Pons (tissue), 1 donor: ENCODE measurements at regions not wholly inside any gene's neighbourhood (a gene's known extent, or its start where the extent isn't known, plus 50 kb on each side); places are given as distances from the start of the nearest gene placed in this dataset.
A peak's percentile ranks its signal among the peaks of the same experiment; 100 is the strongest.
"Not testable (repeated sequence)": the region's sequence is repeated elsewhere in the genome, so short reads cannot be mapped to it uniquely, and the experiment has no call there.

Experiments used
- DNase-seq: peaks from one replicate; pipeline ENCODE4 v3.0.0-alpha.2; 2016; ENCODE audit warnings: low spot score

- DNase-seq, result no peak
These were observed 113.8 kb upstream of the ZC3H11B start for GRCh38 chr1:219726480-219727272.

DNA sequence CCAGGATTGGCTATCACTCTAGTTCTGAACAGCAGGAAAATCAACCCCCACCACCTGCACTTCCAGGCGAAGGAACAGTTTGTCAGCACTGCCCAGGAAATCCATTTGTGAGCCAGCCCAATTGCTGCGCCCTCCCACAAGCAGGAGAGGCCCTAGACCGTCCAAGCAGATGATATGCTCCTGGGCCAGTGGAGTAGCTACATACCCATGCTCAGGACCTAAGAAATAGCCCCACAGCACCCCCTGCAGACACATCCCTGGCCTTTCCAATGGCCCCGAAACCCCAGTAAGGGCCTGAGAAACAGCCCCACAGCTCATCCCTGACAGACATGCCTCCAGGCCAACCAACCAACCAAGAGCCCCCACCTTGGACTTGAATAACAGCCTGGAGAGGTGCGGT lies 111.5 kb upstream of the ZC3H11B start:
- no peak for DNase-seq

DNA sequence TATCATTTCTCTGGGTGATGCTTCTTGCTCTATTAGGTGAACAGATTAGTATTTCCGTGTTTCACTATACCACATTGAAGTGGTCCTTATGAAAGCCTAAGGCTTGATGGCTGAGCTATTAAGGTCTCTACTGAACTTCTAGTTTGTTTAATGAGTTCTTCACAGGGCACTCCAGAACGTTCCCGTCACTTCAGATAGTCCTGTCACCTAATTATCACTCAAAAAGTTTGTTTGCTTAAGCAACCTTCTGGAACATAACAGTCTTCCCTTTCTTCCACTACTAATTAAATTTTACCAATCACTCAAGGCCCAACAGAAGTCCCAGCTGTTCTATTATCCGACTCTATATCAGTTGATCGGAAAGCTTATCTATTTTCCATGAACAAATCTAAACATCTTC lies 104.6 kb upstream of the ZC3H11B start:
- no peak for DNase-seq

DNA sequence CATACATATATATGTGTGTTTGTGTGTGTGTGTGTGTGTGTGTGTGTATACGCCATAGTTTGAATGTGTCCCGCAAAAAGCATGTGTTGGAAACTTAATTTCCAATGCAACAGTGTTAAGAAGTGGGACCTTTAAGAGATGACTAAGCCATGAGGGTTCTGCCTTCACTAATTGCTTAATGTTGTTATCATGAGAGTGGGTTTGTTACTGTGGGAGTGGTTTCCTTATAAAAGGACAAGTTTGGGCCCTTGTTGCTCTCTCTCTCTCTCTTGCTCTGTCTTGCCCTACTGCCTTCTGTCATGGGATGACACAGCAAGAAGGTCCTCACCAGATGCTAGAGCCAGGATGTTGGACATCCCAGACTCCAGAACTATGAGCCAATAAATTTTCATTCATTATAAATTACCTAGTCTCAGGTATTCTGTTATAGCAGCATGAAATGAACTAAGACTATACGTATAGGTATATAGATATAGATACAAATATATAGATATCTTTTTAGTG lies 103.8 kb upstream of the ZC3H11B start:
- no peak for DNase-seq

DNA sequence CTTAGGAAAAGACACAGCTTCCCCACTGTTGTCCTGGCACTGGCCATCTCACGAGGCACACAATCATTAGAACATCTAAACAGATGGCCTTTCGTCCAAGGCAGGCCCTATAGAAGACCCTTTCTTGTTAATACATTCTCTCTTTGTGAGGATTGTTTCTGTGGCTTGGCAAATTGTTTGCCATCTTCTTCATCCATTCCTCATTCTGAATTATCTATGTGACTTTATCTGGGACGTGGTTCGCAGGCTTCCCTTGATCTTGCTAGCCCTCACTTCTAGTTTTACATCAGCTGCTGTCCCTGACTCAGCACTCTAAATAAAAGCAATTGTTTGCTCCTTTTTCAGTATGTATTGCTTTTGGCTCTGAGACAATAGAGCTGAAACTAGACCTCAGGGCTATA lies 101.1 kb upstream of the ZC3H11B start:
- peak; percentile 52 for DNase-seq

- peak; percentile 21 for DNase-seq
These were observed 99.6 kb upstream of the ZC3H11B start for GRCh38 chr1:219712506-219712905.

DNA sequence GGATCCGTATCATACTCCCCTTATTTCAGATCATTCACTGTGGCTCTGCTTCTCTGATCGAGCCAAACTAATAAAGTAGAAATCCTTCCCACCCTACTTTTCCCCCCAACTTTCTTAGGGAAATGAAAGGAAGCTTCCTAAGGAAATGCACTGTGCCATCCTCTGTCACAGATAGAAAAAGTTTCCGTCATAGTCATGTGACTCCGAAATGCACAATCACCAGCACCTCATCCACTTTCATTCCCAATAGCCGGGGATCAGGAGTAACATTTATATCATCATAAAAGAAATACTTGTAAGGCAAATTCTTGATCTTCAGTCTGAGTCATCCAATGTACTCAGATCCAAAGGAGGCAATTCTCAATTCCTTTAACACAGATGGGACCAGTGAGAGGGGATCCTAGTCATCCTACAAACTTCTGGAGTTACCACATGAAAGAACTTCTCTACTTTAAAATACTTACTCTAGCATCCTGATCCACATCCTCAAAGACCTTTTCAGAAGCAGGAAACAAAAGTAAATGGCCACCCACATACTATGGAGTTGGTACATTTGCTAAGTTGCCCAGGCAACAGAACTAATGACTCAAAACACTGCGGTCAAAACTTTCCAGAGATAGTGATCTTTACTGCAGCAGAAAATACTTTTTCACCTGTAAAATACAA lies 97.8 kb upstream of the ZC3H11B start:
- DNase-seq, result no peak

GRCh38 chr1:219708919-219709543 lies 96.1 kb upstream of the ZC3H11B start:
- no peak for DNase-seq

GRCh38 chr1:219707885-219708284 lies 95.0 kb upstream of the ZC3H11B start:
- not testable (repeated sequence) for DNase-seq

DNA sequence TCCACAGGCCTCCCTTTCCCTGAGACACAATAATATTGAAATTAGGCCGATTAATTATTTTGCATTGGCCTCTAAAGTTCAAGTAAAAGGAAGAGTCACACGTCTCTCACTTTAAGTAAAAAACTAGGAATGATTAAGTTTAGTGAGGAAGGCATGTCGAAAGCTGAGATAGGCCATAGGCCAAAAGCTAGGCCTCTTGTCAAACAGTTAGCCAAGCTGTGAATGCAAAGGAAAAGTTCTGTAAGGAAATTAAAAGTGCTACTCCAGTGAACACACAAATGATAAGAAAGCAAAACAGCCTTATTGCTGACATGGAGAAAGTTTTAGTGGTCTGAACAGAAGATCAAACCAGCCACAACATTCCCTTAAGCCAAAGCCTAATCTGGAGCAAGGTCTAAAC lies 91.4 kb upstream of the ZC3H11B start:
- DNase-seq, result not testable (repeated sequence)

DNA sequence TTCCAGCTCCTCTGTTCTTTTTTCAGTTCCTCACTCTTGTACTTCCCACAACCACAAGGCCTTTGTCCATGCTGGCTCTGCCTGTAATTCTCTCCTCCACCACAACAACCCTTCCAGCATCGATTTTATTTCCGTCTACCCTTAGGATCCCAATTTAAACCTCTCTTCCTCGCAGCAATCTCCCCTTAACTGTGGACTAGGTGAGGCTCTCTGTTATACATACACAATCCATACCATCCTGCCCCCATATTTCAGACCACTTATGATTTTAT lies 90.4 kb upstream of the ZC3H11B start:
- no peak for DNase-seq

DNA sequence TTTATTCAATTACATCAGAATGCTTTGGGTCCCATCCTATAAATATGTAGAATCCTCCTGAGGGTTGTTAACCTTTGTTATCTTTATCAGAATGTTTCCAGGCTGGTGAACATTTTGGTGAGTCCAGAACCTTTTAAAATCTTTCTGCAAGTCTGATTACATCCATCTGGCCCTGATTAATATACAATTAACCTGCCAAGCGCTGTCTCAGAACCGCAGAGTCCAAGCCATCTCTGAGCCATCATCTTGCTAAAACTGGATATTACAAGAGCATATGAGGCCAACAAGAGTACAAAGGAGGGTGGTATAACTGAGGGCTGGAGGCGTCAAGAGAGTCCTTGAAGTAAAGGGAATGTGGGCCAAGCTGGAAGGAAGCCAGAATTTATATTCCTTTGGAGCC lies 88.6 kb upstream of the ZC3H11B start:
- DNase-seq, result no peak

GRCh38 chr1:219699870-219700269 lies 87.0 kb upstream of the ZC3H11B start:
- no peak for DNase-seq

DNA sequence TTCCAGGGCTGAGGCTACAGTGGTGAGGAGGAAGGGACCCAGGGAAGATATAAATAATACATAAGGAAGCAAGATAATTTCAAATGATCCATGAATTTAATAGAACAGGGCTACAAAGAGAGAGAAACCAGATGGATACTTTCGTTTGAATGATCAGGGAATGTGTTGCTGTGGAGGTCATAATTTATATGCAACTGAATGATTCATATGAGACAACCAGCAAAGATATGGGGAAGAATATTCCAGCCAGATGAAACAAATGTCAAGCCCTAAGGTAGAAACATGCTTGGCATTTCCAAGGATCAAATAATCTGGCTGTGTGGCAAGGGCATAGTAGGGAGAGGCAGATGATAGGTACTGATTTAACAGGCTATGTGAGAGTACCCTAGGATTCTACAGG lies 84.8 kb upstream of the ZC3H11B start:
- DNase-seq, result no peak

DNA sequence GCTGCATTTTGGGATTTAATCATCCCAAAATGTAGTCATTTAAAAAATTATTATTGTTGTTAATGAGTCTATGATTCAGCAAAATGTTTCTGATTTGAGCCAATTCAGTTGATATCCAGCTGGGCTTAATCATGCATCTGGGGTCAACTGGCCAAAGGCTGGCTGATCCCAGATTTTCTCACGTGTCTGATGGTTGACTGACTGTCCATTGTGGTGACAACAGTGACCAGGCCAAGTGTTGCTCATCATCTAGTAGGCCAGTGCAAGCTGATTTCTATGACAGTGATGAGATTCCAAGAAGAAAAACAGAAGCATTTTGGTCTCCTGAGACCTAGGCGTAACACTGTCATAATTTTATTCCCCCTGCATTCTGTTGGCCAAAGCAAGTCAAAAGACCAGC lies 80.1 kb upstream of the ZC3H11B start:
- DNase-seq, result no peak

- no peak for DNase-seq
These were observed 76.9 kb upstream of the ZC3H11B start for GRCh38 chr1:219689774-219690173.

- DNase-seq, result no peak
These were observed 74.9 kb upstream of the ZC3H11B start for GRCh38 chr1:219687779-219688178.

- no peak for DNase-seq
These were observed 73.3 kb upstream of the ZC3H11B start for GRCh38 chr1:219686171-219686570.

- DNase-seq, result peak; percentile 44
These were observed 69.9 kb upstream of the ZC3H11B start for GRCh38 chr1:219682788-219683187.

- no peak for DNase-seq
These were observed 69.0 kb upstream of the ZC3H11B start for GRCh38 chr1:219681876-219682275.

DNA sequence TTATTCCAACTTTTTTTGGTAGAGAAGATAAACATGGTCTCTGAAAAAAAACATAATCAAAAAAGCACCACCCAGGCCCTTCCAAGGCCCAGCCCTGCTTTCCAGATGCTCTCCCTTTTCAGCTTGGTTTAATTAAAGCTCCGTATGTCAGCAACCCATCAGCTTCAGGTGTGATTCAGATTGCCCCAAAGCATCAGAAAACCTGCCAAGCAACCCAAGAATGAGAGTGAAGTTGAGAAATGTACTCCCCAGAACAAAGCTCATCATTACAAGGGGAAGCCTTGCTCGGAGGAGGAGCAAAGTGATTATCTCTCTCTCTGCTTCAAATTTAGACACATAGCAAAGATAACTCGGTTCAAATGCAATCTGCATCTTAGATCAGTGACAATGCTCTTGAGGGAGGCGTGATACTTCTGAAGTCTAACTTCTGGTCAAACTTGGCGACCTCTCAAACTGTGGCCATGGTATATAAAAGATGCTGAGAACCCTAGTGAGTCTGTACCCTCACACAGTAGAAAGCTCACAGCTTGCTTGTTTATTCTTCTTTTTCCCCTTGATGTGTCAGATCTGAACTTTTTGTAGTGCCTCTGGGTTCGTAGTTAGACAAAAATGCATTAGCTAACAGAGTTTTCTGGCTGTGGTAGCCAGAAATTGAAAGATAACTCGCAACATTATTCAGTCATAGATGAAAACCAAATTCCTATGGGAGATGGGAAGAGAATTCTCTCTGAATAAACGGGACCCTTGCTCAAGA lies 63.3 kb upstream of the ZC3H11B start:
- DNase-seq, result no peak

- DNase-seq, result no peak
These were observed 57.7 kb upstream of the ZC3H11B start for GRCh38 chr1:219670426-219671149.
